ENCODE measurements at regions not wholly inside any gene's neighbourhood (a gene's known extent, or its start where the extent isn't known, plus 50 kb on each side); places are given as distances from the start of the nearest gene placed in this dataset.

GRCh38 chr2:35538796-35539195 is 816.8 kb upstream of the CRIM1 start:
- no peak overlapping the region for H3K9ac ChIP-seq (ENCODE audit: low read depth, low read length, poor library complexity, severe bottlenecking)
- H3K9me2 ChIP-seq (replicated peaks; ENCODE audit: low read depth, low read length) = no peaks in the 10 kb centered on the region
- H4K20me1 ChIP-seq (ENCODE audit: insufficient read depth, low read length, poor library complexity, severe bottlenecking) = no peaks in the 10 kb centered on the region
- H3K4me3 ChIP-seq (ENCODE audit: low read length, poor library complexity, severe bottlenecking) = no peak overlapping the region
- H3F3A ChIP-seq (ENCODE audit: low read depth) = no peaks in the 10 kb centered on the region
- TF ChIP-seq CTCF (conservative IDR thresholded peaks at IDR 0.05; ENCODE audit: low read length) = no peak
- no peak for TF ChIP-seq EZH2phosphoT487 (IDR thresholded peaks at IDR 0.05; ENCODE audit: borderline replicate concordance)
- no peaks in the 10 kb centered on the region for H3K9me3 ChIP-seq (ENCODE audit: insufficient read depth, low read depth, low read length)
- no peaks in the 10 kb centered on the region for H3K27me3 ChIP-seq (ENCODE audit: insufficient read depth, low read length, poor library complexity, severe bottlenecking)
- no peak overlapping the region for H3K4me2 ChIP-seq (ENCODE audit: low read depth, low read length, poor library complexity, severe bottlenecking)
- H2AFZ ChIP-seq (ENCODE audit: low read length) = no peak overlapping the region
- no peaks in the 10 kb centered on the region for H3K36me3 ChIP-seq (ENCODE audit: insufficient read depth, low read length)
- no peaks in the 10 kb centered on the region for H3K79me2 ChIP-seq (ENCODE audit: insufficient read depth, low read length)
- H3K4me1 ChIP-seq (ENCODE audit: insufficient read depth, low read length, poor library complexity, severe bottlenecking) = no peaks in the 10 kb centered on the region

DNA sequence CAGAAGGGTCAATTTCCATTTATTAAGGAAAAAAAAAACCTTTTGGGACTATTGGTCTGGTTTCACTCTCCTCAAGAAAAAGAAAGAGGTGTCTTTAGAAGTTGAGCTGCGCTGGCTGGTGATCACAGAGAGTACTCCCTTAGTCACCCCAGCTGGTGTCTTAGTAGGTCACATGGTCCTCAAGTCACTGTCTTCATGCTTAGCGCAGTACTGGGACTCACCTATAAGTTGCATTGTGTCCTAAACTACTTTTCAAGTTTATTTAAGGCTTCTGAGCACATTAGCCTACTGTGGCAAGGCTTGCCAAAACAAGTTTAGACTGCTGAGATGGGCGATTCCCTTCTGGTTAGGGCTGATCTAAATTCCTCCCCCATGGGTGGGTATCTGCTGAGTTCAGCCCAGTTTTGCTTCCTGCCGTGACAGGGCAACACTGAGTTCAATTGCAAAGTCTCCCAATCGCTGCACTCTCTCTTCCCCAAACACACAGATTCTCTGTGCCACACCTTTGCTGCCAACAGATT is 824.9 kb upstream of the CRIM1 start:
- H3K9me2 ChIP-seq (replicated peaks; ENCODE audit: low read depth, low read length) = no peaks in the 10 kb centered on the region
- no peak overlapping the region for H3K4me3 ChIP-seq (ENCODE audit: low read length, poor library complexity, severe bottlenecking)
- no peaks in the 10 kb centered on the region for H4K20me1 ChIP-seq (ENCODE audit: insufficient read depth, low read length, poor library complexity, severe bottlenecking)
- H3K27me3 ChIP-seq (ENCODE audit: insufficient read depth, low read length, poor library complexity, severe bottlenecking) = no peaks in the 10 kb centered on the region
- H3K9ac ChIP-seq (ENCODE audit: low read depth, low read length, poor library complexity, severe bottlenecking) = no peak overlapping the region
- no peaks in the 10 kb centered on the region for H3K36me3 ChIP-seq (ENCODE audit: insufficient read depth, low read length)
- H2AFZ ChIP-seq (ENCODE audit: low read length) = no peak overlapping the region
- TF ChIP-seq EZH2phosphoT487 (IDR thresholded peaks at IDR 0.05; ENCODE audit: borderline replicate concordance) (no peak), CTCF (conservative IDR thresholded peaks at IDR 0.05; ENCODE audit: low read length) (no peak)
- H3F3A ChIP-seq (ENCODE audit: low read depth) = no peaks in the 10 kb centered on the region
- no peaks in the 10 kb centered on the region for H3K9me3 ChIP-seq (ENCODE audit: insufficient read depth, low read depth, low read length)
- no peaks in the 10 kb centered on the region for H3K79me2 ChIP-seq (ENCODE audit: insufficient read depth, low read length)
- no peaks in the 10 kb centered on the region for H3K4me1 ChIP-seq (ENCODE audit: insufficient read depth, low read length, poor library complexity, severe bottlenecking)
- no peak overlapping the region for H3K4me2 ChIP-seq (ENCODE audit: low read depth, low read length, poor library complexity, severe bottlenecking)

- no peak overlapping the region for H3K4me3 ChIP-seq (ENCODE audit: low read length, poor library complexity, severe bottlenecking)
- H3K9me3 ChIP-seq (ENCODE audit: insufficient read depth, low read depth, low read length) = no peaks in the 10 kb centered on the region
- no peaks in the 10 kb centered on the region for H3K79me2 ChIP-seq (ENCODE audit: insufficient read depth, low read length)
- no peaks in the 10 kb centered on the region for H3K27me3 ChIP-seq (ENCODE audit: insufficient read depth, low read length, poor library complexity, severe bottlenecking)
- H3F3A ChIP-seq (ENCODE audit: low read depth) = no peaks in the 10 kb centered on the region
- TF ChIP-seq CTCF (conservative IDR thresholded peaks at IDR 0.05; ENCODE audit: low read length) (no peak), EZH2phosphoT487 (IDR thresholded peaks at IDR 0.05; ENCODE audit: borderline replicate concordance) (no peak)
- H3K9ac ChIP-seq (ENCODE audit: low read depth, low read length, poor library complexity, severe bottlenecking) = no peak overlapping the region
- no peaks in the 10 kb centered on the region for H3K9me2 ChIP-seq (replicated peaks; ENCODE audit: low read depth, low read length)
- no peaks in the 10 kb centered on the region for H4K20me1 ChIP-seq (ENCODE audit: insufficient read depth, low read length, poor library complexity, severe bottlenecking)
- H3K4me1 ChIP-seq (ENCODE audit: insufficient read depth, low read length, poor library complexity, severe bottlenecking) = no peaks in the 10 kb centered on the region
- H3K36me3 ChIP-seq (ENCODE audit: insufficient read depth, low read length) = no peaks in the 10 kb centered on the region
- H3K4me2 ChIP-seq (ENCODE audit: low read depth, low read length, poor library complexity, severe bottlenecking) = no peak overlapping the region
- H2AFZ ChIP-seq (ENCODE audit: low read length) = no peak overlapping the region
Observed at GRCh38 chr2:35526741-35527140, 828.8 kb upstream of the CRIM1 start.
